Suprapubic skin (tissue), 4 donors: ENCODE measurements at regions not wholly inside any gene's neighbourhood (a gene's known extent, or its start where the extent isn't known, plus 50 kb on each side); places are given as distances from the start of the nearest gene placed in this dataset.

Experiments used
- DNase-seq, 2 donors: peaks; one replicate each; pipeline ENCODE4 v3.0.0-alpha.2; 2019; ENCODE audit warnings: low spot score in 2 of 2
- H3K27ac ChIP-seq: fragments of 200-600 bp; sonication (generic); one replicate; pipeline ENCODE4 v1.5.1; 2019
- H3K27me3 ChIP-seq: fragments of 200-600 bp; sonication (generic); one replicate; pipeline ENCODE4 v1.5.1; 2019
- H3K36me3 ChIP-seq: fragments of 200-600 bp; sonication (generic); one replicate; pipeline ENCODE4 v1.5.1; 2019
- H3K4me1 ChIP-seq: fragments of 200-600 bp; sonication (generic); one replicate; pipeline ENCODE4 v1.5.1; 2019
- H3K4me3 ChIP-seq: fragments of 200-600 bp; sonication (generic); one replicate; pipeline ENCODE4 v1.5.1; 2019; ENCODE audit warnings: mild to moderate bottlenecking
- H3K9me3 ChIP-seq: fragments of 200-600 bp; sonication (generic); one replicate; pipeline ENCODE4 v1.5.1; 2019
- EP300 ChIP-seq: sonication (generic); formaldehyde crosslinking; IDR thresholded peaks from one replicate; pipeline ENCODE4 v1.6.1; 2017; ENCODE audit warnings: antibody characterized with exemption
- POLR2A ChIP-seq, 2 donors: fragments of 450-650 bp; IDR thresholded peaks; one replicate each; pipeline ENCODE4 v1.6.1; 2017; ENCODE audit warnings: antibody characterized with exemption in 2 of 2, mild to moderate bottlenecking in 2 of 2, moderate library complexity in 2 of 2
- POLR2AphosphoS5 ChIP-seq, 3 donors: sonication (generic); formaldehyde crosslinking; IDR thresholded peaks; one replicate each; pipeline ENCODE4 v1.6.1; 2017; ENCODE audit warnings: antibody characterized with exemption in 3 of 3
- WGBS: methylation state at CpG from one replicate; pipeline ENCODE4 v1.1.5; 2018; 5-methylcytosine and 5-hydroxymethylcytosine counted together
- TF ChIP-seq, protein P1 (sequence below), 2 donors: fragments of 200-600 bp in 1 of 2; fragments of 450-650 bp in 1 of 2; sonication (generic) in 1 of 2; IDR thresholded peaks; one replicate each; pipeline ENCODE4 v1.5.1; 2016 to 2019; ENCODE audit warnings: antibody characterized with exemption in 2 of 2, mild to moderate bottlenecking in 1 of 2, moderate library complexity in 1 of 2

DNA sequence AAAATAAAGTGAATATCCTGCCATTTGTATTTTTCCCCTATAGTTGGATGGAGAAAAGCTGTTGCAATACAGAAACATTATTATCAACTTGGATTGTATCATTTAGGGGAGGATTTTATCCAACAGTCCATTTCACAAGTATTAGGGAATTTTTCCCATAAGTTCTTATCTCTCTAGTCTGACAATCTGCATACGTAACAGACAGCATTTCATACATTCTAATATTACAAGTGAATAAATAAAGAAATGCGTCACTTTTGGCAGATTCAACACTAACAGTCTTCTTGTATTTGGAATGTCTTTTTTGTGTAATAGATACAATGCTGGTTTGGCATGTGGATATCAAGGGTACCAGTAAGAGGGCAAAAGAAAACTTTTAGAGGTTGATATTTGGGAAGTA, 795.3 kb upstream of the ARRDC4 start:
- DNase-seq: no peak
- Histone ChIP-seq H3K9me3 (no peaks in the 10 kb centered on the region), H3K27ac (no peak overlapping the region), H3K36me3 (no peaks in the 10 kb centered on the region), H3K4me3 (no peak overlapping the region), H3K4me1 (no peaks in the 10 kb centered on the region), H3K27me3 (no peaks in the 10 kb centered on the region)
- 80% methylated on average over 2 of the region's 2 CpGs for WGBS
- TF ChIP-seq POLR2A (IDR thresholded peaks at IDR 0.05): no peak
- TF ChIP-seq POLR2AphosphoS5 (IDR thresholded peaks at IDR 0.05): no peak
- TF ChIP-seq EP300: no peak
- TF ChIP-seq, protein P1, sequence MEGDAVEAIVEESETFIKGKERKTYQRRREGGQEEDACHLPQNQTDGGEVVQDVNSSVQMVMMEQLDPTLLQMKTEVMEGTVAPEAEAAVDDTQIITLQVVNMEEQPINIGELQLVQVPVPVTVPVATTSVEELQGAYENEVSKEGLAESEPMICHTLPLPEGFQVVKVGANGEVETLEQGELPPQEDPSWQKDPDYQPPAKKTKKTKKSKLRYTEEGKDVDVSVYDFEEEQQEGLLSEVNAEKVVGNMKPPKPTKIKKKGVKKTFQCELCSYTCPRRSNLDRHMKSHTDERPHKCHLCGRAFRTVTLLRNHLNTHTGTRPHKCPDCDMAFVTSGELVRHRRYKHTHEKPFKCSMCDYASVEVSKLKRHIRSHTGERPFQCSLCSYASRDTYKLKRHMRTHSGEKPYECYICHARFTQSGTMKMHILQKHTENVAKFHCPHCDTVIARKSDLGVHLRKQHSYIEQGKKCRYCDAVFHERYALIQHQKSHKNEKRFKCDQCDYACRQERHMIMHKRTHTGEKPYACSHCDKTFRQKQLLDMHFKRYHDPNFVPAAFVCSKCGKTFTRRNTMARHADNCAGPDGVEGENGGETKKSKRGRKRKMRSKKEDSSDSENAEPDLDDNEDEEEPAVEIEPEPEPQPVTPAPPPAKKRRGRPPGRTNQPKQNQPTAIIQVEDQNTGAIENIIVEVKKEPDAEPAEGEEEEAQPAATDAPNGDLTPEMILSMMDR (IDR thresholded peaks at IDR 0.05): no peak

DNA sequence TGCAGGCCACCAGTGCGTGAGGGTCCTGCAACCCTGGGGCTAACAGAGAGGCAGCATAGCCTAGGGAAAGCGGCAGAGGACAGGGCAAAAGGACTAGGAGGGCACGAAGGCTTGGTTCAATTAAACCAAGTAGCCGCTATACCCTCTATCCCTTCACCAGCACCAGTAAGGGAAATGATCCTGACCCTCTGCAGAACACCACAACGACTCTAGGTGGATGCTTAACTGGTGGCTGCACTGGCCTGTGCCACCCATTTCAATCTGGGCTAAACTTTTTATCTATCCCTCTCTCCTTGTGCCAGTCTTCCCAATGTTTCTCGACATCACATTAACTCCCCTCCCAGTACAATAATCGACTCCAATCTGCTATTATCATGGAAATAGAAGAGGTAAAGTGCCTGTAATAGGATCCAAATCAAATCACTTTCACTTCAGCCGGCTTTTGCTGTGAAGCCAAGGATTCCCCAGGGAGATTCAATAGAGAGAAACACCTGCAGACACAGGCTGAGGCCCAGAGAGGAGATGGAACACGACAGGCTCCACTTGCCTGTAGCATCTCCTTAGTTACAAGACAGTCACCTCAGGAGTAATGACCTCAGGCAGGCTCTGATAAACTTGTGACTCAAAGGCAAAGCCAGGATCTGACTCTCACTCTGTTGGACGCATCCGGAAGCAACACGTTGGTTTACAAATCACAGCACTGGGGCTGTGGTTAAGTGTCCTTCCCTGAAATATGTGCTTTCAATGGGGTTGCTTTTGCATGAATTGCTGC, 791.6 kb upstream of the ARRDC4 start:
- WGBS: 67% methylated on average over 12 of the region's 12 CpGs
- H3K27ac ChIP-seq: no peak overlapping the region
- no peak for DNase-seq
- H3K36me3 ChIP-seq: no peaks in the 10 kb centered on the region
- TF ChIP-seq POLR2AphosphoS5 (IDR thresholded peaks at IDR 0.05) (no peak), EP300 (no peak), POLR2A (IDR thresholded peaks at IDR 0.05) (no peak)
- TF ChIP-seq, protein P1 (IDR thresholded peaks at IDR 0.05): no peak
- H3K27me3 ChIP-seq: no peaks in the 10 kb centered on the region
- peaks cover 7% of the 10 kb centered on the region for H3K9me3 ChIP-seq
- no peaks in the 10 kb centered on the region for H3K4me1 ChIP-seq
- H3K4me3 ChIP-seq: no peak overlapping the region

DNA sequence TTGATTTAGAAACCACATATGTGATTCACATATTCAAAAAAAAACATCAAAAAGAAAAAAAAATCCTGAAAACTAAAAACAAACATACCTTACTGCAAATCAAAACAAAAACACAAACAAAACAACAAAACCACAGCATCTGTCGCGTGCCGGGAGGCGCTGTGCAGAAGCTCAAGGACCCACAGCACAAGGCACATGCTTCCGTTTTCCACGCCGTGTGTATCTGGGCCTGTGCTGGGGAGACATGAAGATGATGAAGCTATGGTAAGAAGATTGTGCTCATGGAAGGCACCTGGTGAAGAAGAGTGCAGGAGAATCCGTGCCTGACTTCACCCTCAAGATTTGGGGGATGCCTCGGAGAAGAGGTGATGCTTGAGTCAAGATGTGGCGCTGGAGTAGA, 788.9 kb upstream of the ARRDC4 start:
- WGBS: 93% methylated on average over 10 of the region's 10 CpGs
- Histone ChIP-seq H3K27me3 (no peaks in the 10 kb centered on the region), H3K4me3 (no peak overlapping the region), H3K36me3 (no peaks in the 10 kb centered on the region), H3K9me3 (peaks cover 7% of the 10 kb centered on the region), H3K4me1 (no peaks in the 10 kb centered on the region), H3K27ac (no peak overlapping the region)
- TF ChIP-seq, protein P1 (IDR thresholded peaks at IDR 0.05): no peak
- TF ChIP-seq POLR2AphosphoS5 (IDR thresholded peaks at IDR 0.05) (no peak), EP300 (no peak), POLR2A (IDR thresholded peaks at IDR 0.05) (no peak)
- DNase-seq: no peak

DNA sequence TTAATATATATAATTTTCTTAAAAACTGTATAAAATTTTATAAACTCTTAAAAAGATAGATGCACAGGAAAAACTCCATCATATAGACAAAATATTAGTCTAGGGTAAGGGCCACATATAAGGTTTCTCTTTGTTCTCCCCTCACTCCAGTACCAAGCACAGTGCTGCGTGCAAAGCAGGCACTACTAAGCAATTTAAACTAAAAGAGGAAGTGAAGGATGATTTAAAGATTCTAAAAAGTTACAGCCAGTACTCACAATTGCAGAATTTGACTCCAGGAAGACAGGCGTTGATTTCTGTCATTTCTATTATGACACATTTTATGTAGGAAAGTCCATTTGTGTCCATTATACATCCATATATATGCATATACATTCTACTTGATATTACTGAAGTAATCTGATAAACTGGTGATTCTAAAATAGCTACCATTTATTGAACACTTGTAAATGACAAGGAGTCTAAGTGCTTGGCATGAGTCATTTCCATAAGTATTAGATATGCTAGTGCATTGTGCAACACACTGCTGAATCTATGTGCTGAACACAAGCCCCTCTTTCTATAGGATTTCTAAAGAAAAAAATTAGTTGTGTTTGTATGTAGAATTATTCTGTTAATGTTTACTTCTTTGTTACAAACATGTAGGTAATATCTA, 785.5 kb upstream of the ARRDC4 start:
- TF ChIP-seq, protein P1 (IDR thresholded peaks at IDR 0.05): no peak
- no peak for DNase-seq

DNA sequence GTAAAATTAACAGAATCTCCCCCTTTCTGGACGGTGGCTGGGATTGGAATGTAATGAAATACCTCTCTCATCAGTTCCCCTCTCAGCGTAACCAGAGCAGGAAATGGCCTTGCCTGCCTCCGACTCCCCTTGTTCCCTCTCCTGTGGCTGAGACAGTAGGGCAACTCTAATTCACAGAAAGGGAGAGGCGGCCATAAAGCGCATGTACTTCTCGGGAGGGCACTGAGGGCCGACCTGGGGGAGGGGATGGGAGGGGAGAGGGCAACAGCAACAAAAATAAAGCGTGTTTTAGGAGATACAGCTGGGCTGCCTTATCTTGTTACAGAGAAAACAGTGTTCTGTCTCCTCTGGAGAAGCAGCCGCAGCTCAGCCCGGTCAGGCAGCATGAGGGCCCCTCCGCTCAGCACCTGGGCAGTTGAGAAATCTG, 783.3 kb upstream of the ARRDC4 start:
- H3K4me1 ChIP-seq: no peaks in the 10 kb centered on the region
- TF ChIP-seq, protein P1 (IDR thresholded peaks at IDR 0.05): no peak
- DNase-seq: no peak
- H3K9me3 ChIP-seq: peaks cover 7% of the 10 kb centered on the region
- H3K36me3 ChIP-seq: no peaks in the 10 kb centered on the region
- H3K27me3 ChIP-seq: no peaks in the 10 kb centered on the region
- 24% methylated on average over 11 of the region's 11 CpGs for WGBS
- H3K4me3 ChIP-seq: no peak overlapping the region
- H3K27ac ChIP-seq: no peak overlapping the region

More for the DNA sequence above, 785.5 kb upstream of the ARRDC4 start:
- peaks cover 7% of the 10 kb centered on the region for H3K9me3 ChIP-seq
- no peaks in the 10 kb centered on the region for H3K27me3 ChIP-seq
- WGBS: 73% methylated on average over 2 of the region's 2 CpGs
- H3K27ac ChIP-seq: no peak overlapping the region
- H3K4me1 ChIP-seq: no peaks in the 10 kb centered on the region
- no peak overlapping the region for H3K4me3 ChIP-seq
- H3K36me3 ChIP-seq: no peaks in the 10 kb centered on the region
